HFFc6 (cell line): ENCODE measurements at regions not wholly inside any gene's neighbourhood (a gene's known extent, or its start where the extent isn't known, plus 50 kb on each side); places are given as distances from the start of the nearest gene placed in this dataset.

Experiments
- DNase-seq: peaks from one replicate; pipeline ENCODE4 v3.0.0-alpha.2; 2018
- H3K27ac Mint-ChIP-seq: 2 replicates; pipeline ENCODE4 v1.8.0; 2020; ENCODE audit warnings: mild to moderate bottlenecking, mixed read lengths
- H3K27me3 Mint-ChIP-seq: 2 replicates; pipeline ENCODE4 v1.8.0; 2021; ENCODE audit warnings: mild to moderate bottlenecking, moderate library complexity, mixed read lengths; ENCODE audit not compliant: insufficient read depth
- H3K36me3 Mint-ChIP-seq: 2 replicates; pipeline ENCODE4 v1.8.0; 2021; ENCODE audit warnings: low read depth, mixed read lengths
- H3K4me1 Mint-ChIP-seq: 2 replicates; pipeline ENCODE4 v1.8.0; 2020; ENCODE audit warnings: low read depth, mixed read lengths
- H3K4me3 Mint-ChIP-seq: 2 replicates; pipeline ENCODE4 v1.8.0; 2020; ENCODE audit warnings: mild to moderate bottlenecking, moderate library complexity, mixed read lengths
- H3K9me3 Mint-ChIP-seq: 2 replicates; pipeline ENCODE4 v1.8.0; 2020; ENCODE audit warnings: mild to moderate bottlenecking, mixed read lengths
- CTCF ChIP-seq: fragments of 200-600 bp; sonication (generic); IDR thresholded peaks from 2 replicates; pipeline ENCODE4 v1.5.0; 2021; ENCODE audit warnings: antibody characterized with exemption, mild to moderate bottlenecking

- Mint-ChIP-seq H3K4me1 (no peaks in the 10 kb centered on the region), H3K27me3 (no peaks in the 10 kb centered on the region), H3K9me3 (no peaks in the 10 kb centered on the region), H3K36me3 (no peaks in the 10 kb centered on the region), H3K27ac (no peak overlapping the region), H3K4me3 (no peak overlapping the region)
- TF ChIP-seq CTCF: no peak
- DNase-seq: no peak
Observed at GRCh38 chr12:77131977-77132490, 66.7 kb upstream of the E2F7 start.

DNA sequence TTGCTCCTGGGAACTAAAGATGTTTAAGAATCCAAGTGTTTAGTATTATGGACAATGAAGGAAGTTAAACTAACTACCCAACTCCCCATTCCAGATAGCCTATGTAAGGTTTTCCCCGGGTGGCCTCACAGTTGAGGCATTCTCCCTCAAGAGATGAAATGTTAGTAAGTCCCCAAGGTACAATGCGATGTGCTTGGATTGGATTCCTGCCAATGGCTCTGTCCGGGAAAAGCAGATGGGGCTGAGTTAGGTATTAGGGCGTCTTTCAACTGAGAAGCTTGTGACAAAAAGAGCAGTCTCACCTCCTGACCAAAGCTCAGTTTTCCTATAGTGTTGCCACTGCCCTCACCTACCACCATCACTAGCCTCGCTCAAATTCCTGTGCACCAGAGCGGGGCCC is 64.8 kb upstream of the E2F7 start:
- no peak for TF ChIP-seq CTCF
- H3K4me1 Mint-ChIP-seq: peaks cover 4% of the 10 kb centered on the region
- H3K9me3 Mint-ChIP-seq: no peaks in the 10 kb centered on the region
- no peaks in the 10 kb centered on the region for H3K27me3 Mint-ChIP-seq
- no peak overlapping the region for H3K27ac Mint-ChIP-seq
- H3K4me3 Mint-ChIP-seq: no peak overlapping the region
- DNase-seq: no peak
- no peaks in the 10 kb centered on the region for H3K36me3 Mint-ChIP-seq

DNA sequence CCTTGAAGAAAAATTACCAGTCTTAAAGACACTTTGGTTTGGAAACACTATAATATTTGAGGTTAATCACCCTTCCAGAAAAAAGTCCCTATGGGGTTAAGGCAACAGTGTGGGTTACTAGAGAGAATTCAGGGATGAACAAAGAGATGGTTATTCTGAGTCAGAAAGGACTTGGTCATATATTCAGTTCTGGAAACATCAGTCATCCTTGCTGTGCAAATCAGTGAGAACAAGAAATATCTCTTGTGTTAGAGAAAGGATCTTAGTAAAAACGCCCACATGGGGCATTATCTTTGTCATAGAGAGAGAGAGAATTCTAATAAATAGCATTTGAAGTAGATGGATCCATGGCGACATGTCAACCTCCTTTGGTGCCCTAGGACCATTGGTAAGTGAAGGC is 59.4 kb upstream of the E2F7 start:
- DNase-seq: peak; percentile 59
- no peak for TF ChIP-seq CTCF
- Mint-ChIP-seq H3K4me1 (peaks cover 39% of the 10 kb centered on the region), H3K36me3 (0 out of 2 replicates have a peak, but pooled peaks cover 4% of the 10 kb centered on the region), H3K4me3 (no peak overlapping the region), H3K9me3 (no peaks in the 10 kb centered on the region), H3K27ac (peak overlapping the region; percentile 6; the same call in 1 of the 2 replicates), H3K27me3 (no peaks in the 10 kb centered on the region)

- no peaks in the 10 kb centered on the region for H3K27me3 Mint-ChIP-seq
- H3K36me3 Mint-ChIP-seq: 0 out of 2 replicates have a peak, but pooled peaks cover 4% of the 10 kb centered on the region
- no peaks in the 10 kb centered on the region for H3K9me3 Mint-ChIP-seq
- H3K4me3 Mint-ChIP-seq: peak overlapping the region; percentile 69; the same call in 1 of the 2 replicates
- peaks cover 39% of the 10 kb centered on the region for H3K4me1 Mint-ChIP-seq
- no peak for DNase-seq
- TF ChIP-seq CTCF: no peak
- H3K27ac Mint-ChIP-seq: peak overlapping the region; percentile 80
Observed at GRCh38 chr12:77122661-77123060, 57.3 kb upstream of the E2F7 start.

GRCh38 chr12:77122236-77122635 is 56.9 kb upstream of the E2F7 start:
- TF ChIP-seq CTCF: no peak
- peak; percentile 94 for DNase-seq
- H3K9me3 Mint-ChIP-seq: no peaks in the 10 kb centered on the region
- no peaks in the 10 kb centered on the region for H3K27me3 Mint-ChIP-seq
- H3K4me1 Mint-ChIP-seq: peaks cover 39% of the 10 kb centered on the region
- 0 out of 2 replicates have a peak, but pooled peaks cover 4% of the 10 kb centered on the region for H3K36me3 Mint-ChIP-seq
- peak overlapping the region; percentile 80 for H3K27ac Mint-ChIP-seq
- H3K4me3 Mint-ChIP-seq: peak overlapping the region; percentile 69
